ENCODE measurements at regions not wholly inside any gene's neighbourhood (a gene's known extent, or its start where the extent isn't known, plus 50 kb on each side); places are given as distances from the start of the nearest gene placed in this dataset.
"Not testable (repeated sequence)": the region's sequence is repeated elsewhere in the genome, so short reads cannot be mapped to it uniquely, and the experiment has no call there.

GRCh38 chr7:6965051-6965450 is 139.0 kb upstream of the CCZ1B start:
- TF ChIP-seq CTCF (IDR thresholded peaks at IDR 0.05 in 8 of 11, conservative IDR thresholded peaks at IDR 0.05 in 3 of 11) = peak in 8 of 11 experiments; percentile 19 to 49 (median 36)
- TF ChIP-seq POLR2A, POLR2AphosphoS5 (IDR thresholded peaks at IDR 0.05): not testable (repeated sequence)
